Stimulated activated CD8-positive, alpha-beta memory T cell treated with anti-CD3 and anti-CD28 coated beads, Interleukin-7, amount 100 ng/mL, for 48 hours (primary cell): ENCODE measurements at regions not wholly inside any gene's neighbourhood (a gene's known extent, or its start where the extent isn't known, plus 50 kb on each side); places are given as distances from the start of the nearest gene placed in this dataset.

Experiments used
- DNase-seq, 2 donors: peaks; one replicate each; pipeline ENCODE4 v3.0.0-alpha.2; 2020; ENCODE audit warnings: low read depth in 1 of 2; ENCODE audit errors: extremely low read depth in 1 of 2

- no peak for DNase-seq
Measured at GRCh38 chr1:9419369-9420041, 119.8 kb upstream of the SLC25A33 start.

GRCh38 chr1:9420835-9421532, 118.3 kb upstream of the SLC25A33 start:
- no peak for DNase-seq

- DNase-seq: no peak
Measured at GRCh38 chr1:9421533-9421873, 117.8 kb upstream of the SLC25A33 start.

GRCh38 chr1:9422321-9422720, 116.9 kb upstream of the SLC25A33 start:
- DNase-seq: no peak

GRCh38 chr1:9422911-9423505, 116.3 kb upstream of the SLC25A33 start:
- DNase-seq: no peak

GRCh38 chr1:9424261-9424660, 115.0 kb upstream of the SLC25A33 start:
- no peak for DNase-seq

GRCh38 chr1:9425859-9426258, 113.4 kb upstream of the SLC25A33 start:
- DNase-seq: no peak

GRCh38 chr1:9426291-9426711, 113.0 kb upstream of the SLC25A33 start:
- peak; percentile 48 to 65 for DNase-seq

- no peak for DNase-seq
Measured at GRCh38 chr1:9427388-9427787, 111.9 kb upstream of the SLC25A33 start.

GRCh38 chr1:9428601-9429341, 110.5 kb upstream of the SLC25A33 start:
- peak; percentile 99 to 100 for DNase-seq

GRCh38 chr1:9429342-9429711, 109.9 kb upstream of the SLC25A33 start:
- DNase-seq: no peak

- no peak for DNase-seq
Measured at GRCh38 chr1:9434247-9435152, 104.8 kb upstream of the SLC25A33 start.

GRCh38 chr1:9435153-9435636, 104.1 kb upstream of the SLC25A33 start:
- no peak for DNase-seq

- DNase-seq: no peak
Measured at GRCh38 chr1:9435854-9436640, 103.2 kb upstream of the SLC25A33 start.

GRCh38 chr1:9437961-9438430, 101.3 kb upstream of the SLC25A33 start:
- DNase-seq: no peak

GRCh38 chr1:9438431-9439073, 100.7 kb upstream of the SLC25A33 start:
- no peak for DNase-seq

- DNase-seq: no peak
Measured at GRCh38 chr1:9439074-9439761, 100.0 kb upstream of the SLC25A33 start.

GRCh38 chr1:9440261-9440660, 99.0 kb upstream of the SLC25A33 start:
- DNase-seq: no peak
